DOHH2 (cell line): ENCODE measurements at regions not wholly inside any gene's neighbourhood (a gene's known extent, or its start where the extent isn't known, plus 50 kb on each side); places are given as distances from the start of the nearest gene placed in this dataset.
"Not testable (repeated sequence)": the region's sequence is repeated elsewhere in the genome, so short reads cannot be mapped to it uniquely, and the experiment has no call there.

Source experiments
- H3F3A ChIP-seq: fragments of 200-600 bp; sonication (generic), shearing (Covaris generic); 2 replicates; pipeline ENCODE4 v1.6.0; 2016; ENCODE audit warnings: antibody characterized with exemption, mild to moderate bottlenecking; ENCODE audit not compliant: control insufficient read depth, insufficient read depth
- H3K27ac ChIP-seq: fragments of 200-600 bp; sonication (generic); 2 replicates; pipeline ENCODE4 v1.5.1; 2014; ENCODE audit warnings: low read depth, mild to moderate bottlenecking, low read length, moderate library complexity
- H3K27me3 ChIP-seq: fragments of 200-600 bp; sonication (generic); 2 replicates; pipeline ENCODE4 v1.6.1; 2014; ENCODE audit warnings: mild to moderate bottlenecking, low read length, mixed read lengths; ENCODE audit not compliant: control insufficient read depth
- H3K36me3 ChIP-seq: fragments of 200-600 bp; sonication (generic); 2 replicates; pipeline ENCODE4 v1.6.1; 2014; ENCODE audit warnings: mild to moderate bottlenecking, low read length, moderate library complexity, mixed read lengths; ENCODE audit not compliant: control insufficient read depth
- H3K4me1 ChIP-seq: fragments of 200-600 bp; sonication (generic); 2 replicates; pipeline ENCODE4 v1.6.1; 2014; ENCODE audit warnings: mild to moderate bottlenecking, low read length, mixed read lengths; ENCODE audit not compliant: control insufficient read depth
- H3K4me2 ChIP-seq: fragments of 200-600 bp; sonication (generic); 2 replicates; pipeline ENCODE4 v1.6.0; 2014; ENCODE audit warnings: mild to moderate bottlenecking, low read length, moderate library complexity
- H3K4me3 ChIP-seq: fragments of 200-600 bp; sonication (generic); 2 replicates; pipeline ENCODE4 v1.5.1; 2014; ENCODE audit warnings: mild to moderate bottlenecking, low read length, mixed read lengths
- H3K79me2 ChIP-seq: fragments of 200-600 bp; sonication (generic); 2 replicates; pipeline ENCODE4 v1.6.1; 2014; ENCODE audit warnings: mild to moderate bottlenecking, low read length, mixed read lengths; ENCODE audit not compliant: control insufficient read depth
- H3K9me2 ChIP-seq: fragments of 200-600 bp; sonication (generic); replicated peaks from 2 replicates; pipeline ENCODE4 v1.6.1; 2014; ENCODE audit warnings: mild to moderate bottlenecking, low read length, mixed read lengths; ENCODE audit not compliant: control insufficient read depth
- H3K9me3 ChIP-seq: fragments of 200-600 bp; sonication (generic); 2 replicates; pipeline ENCODE4 v1.6.1; 2014; ENCODE audit warnings: antibody characterized with exemption, low read length, mixed read lengths; ENCODE audit not compliant: control insufficient read depth, insufficient read depth
- H4K20me1 ChIP-seq: fragments of 200-600 bp; sonication (generic); 2 replicates; pipeline ENCODE4 v1.6.0; 2014; ENCODE audit warnings: low read depth, mild to moderate bottlenecking, antibody characterized with exemption, low read length, moderate library complexity; ENCODE audit not compliant: control insufficient read depth, insufficient read depth
- EZH2phosphoT487 ChIP-seq: fragments of 200-600 bp; sonication (generic); IDR thresholded peaks from 2 replicates; pipeline ENCODE4 v1.6.1; 2017; ENCODE audit warnings: borderline replicate concordance, mild to moderate bottlenecking, antibody characterized with exemption, low read length, moderate library complexity, mixed read lengths
- TF ChIP-seq, protein P1 (sequence below): fragments of 200-600 bp; sonication (generic); IDR thresholded peaks from one replicate; pipeline ENCODE4 v1.5.1; 2014; ENCODE audit warnings: antibody characterized with exemption, mild to moderate bottlenecking, low read depth, low read length; ENCODE audit not compliant: poor library complexity, severe bottlenecking

- no peaks in the 10 kb centered on the region for H3K4me1 ChIP-seq
- H3K9me3 ChIP-seq = peaks cover 63% of the 10 kb centered on the region
- TF ChIP-seq, protein P1, sequence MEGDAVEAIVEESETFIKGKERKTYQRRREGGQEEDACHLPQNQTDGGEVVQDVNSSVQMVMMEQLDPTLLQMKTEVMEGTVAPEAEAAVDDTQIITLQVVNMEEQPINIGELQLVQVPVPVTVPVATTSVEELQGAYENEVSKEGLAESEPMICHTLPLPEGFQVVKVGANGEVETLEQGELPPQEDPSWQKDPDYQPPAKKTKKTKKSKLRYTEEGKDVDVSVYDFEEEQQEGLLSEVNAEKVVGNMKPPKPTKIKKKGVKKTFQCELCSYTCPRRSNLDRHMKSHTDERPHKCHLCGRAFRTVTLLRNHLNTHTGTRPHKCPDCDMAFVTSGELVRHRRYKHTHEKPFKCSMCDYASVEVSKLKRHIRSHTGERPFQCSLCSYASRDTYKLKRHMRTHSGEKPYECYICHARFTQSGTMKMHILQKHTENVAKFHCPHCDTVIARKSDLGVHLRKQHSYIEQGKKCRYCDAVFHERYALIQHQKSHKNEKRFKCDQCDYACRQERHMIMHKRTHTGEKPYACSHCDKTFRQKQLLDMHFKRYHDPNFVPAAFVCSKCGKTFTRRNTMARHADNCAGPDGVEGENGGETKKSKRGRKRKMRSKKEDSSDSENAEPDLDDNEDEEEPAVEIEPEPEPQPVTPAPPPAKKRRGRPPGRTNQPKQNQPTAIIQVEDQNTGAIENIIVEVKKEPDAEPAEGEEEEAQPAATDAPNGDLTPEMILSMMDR = no peak
- no peak for TF ChIP-seq EZH2phosphoT487
- no peaks in the 10 kb centered on the region for H3K9me2 ChIP-seq
- no peaks in the 10 kb centered on the region for H3K36me3 ChIP-seq
- no peaks in the 10 kb centered on the region for H3F3A ChIP-seq
- H3K4me2 ChIP-seq = no peak overlapping the region
- no peaks in the 10 kb centered on the region for H3K79me2 ChIP-seq
- H3K27me3 ChIP-seq = no peaks in the 10 kb centered on the region
- no peak overlapping the region for H3K4me3 ChIP-seq
- H3K27ac ChIP-seq = no peak overlapping the region
- H4K20me1 ChIP-seq = no peaks in the 10 kb centered on the region
Observed at GRCh38 chr21:8994640-8995511, 1526.5 kb upstream of the TPTE start.

GRCh38 chr21:8996487-8996968, 1524.9 kb upstream of the TPTE start:
- H3K4me3 ChIP-seq, H3K9me2 ChIP-seq, H3K79me2 ChIP-seq, H3K36me3 ChIP-seq, H3K27ac ChIP-seq, H4K20me1 ChIP-seq, H3K4me2 ChIP-seq, H3K4me1 ChIP-seq, H3F3A ChIP-seq, H3K27me3 ChIP-seq: not testable (repeated sequence)
- peaks cover 47% of the 10 kb centered on the region for H3K9me3 ChIP-seq

- Histone ChIP-seq H3K79me2 (no peaks in the 10 kb centered on the region), H3K9me2 (no peaks in the 10 kb centered on the region), H3K4me1 (no peaks in the 10 kb centered on the region), H3K9me3 (peaks cover 42% of the 10 kb centered on the region), H3F3A (no peaks in the 10 kb centered on the region), H3K36me3 (no peaks in the 10 kb centered on the region), H3K27ac (no peak overlapping the region), H4K20me1 (no peaks in the 10 kb centered on the region), H3K27me3 (no peaks in the 10 kb centered on the region), H3K4me2 (no peak overlapping the region), H3K4me3 (no peak overlapping the region)
- TF ChIP-seq, protein P1 = no peak
- TF ChIP-seq EZH2phosphoT487 = no peak
Observed at GRCh38 chr21:8997011-8997440, 1524.4 kb upstream of the TPTE start.

GRCh38 chr21:8997443-8998390, 1523.7 kb upstream of the TPTE start:
- not testable (repeated sequence) for H3K4me1 ChIP-seq, H3K79me2 ChIP-seq, H3K9me2 ChIP-seq, H3K27me3 ChIP-seq, H3K27ac ChIP-seq, H3F3A ChIP-seq, H3K4me3 ChIP-seq, H3K36me3 ChIP-seq, H4K20me1 ChIP-seq, H3K4me2 ChIP-seq
- peaks cover 38% of the 10 kb centered on the region for H3K9me3 ChIP-seq

GRCh38 chr21:8998480-8998879, 1522.9 kb upstream of the TPTE start:
- not testable (repeated sequence) for H3K4me1 ChIP-seq, H3K27ac ChIP-seq, H3K27me3 ChIP-seq, H3F3A ChIP-seq, H3K4me3 ChIP-seq, H3K79me2 ChIP-seq, H3K4me2 ChIP-seq, H4K20me1 ChIP-seq, H3K9me2 ChIP-seq, H3K36me3 ChIP-seq
- H3K9me3 ChIP-seq = peaks cover 32% of the 10 kb centered on the region
